Left ventricle myocardium inferior (tissue), 1 donor: ENCODE measurements at regions not wholly inside any gene's neighbourhood (a gene's known extent, or its start where the extent isn't known, plus 50 kb on each side); places are given as distances from the start of the nearest gene placed in this dataset.
A peak's percentile ranks its signal among the peaks of the same experiment; 100 is the strongest.

ENCODE experiments used
- DNase-seq: peaks from one replicate; pipeline ENCODE4 v3.0.0-alpha.2; 2020
- H3K27ac ChIP-seq: fragments of 200-600 bp; replicated peaks from 2 replicates; pipeline ENCODE4 v1.8.0; 2021
- H3K27me3 ChIP-seq: fragments of 200-600 bp; 2 replicates; pipeline ENCODE4 v1.8.0; 2021; ENCODE audit warnings: low read depth
- H3K36me3 ChIP-seq: fragments of 200-600 bp; 2 replicates; pipeline ENCODE4 v1.8.0; 2021
- H3K4me1 ChIP-seq: fragments of 200-600 bp; 2 replicates; pipeline ENCODE4 v1.8.0; 2021
- H3K4me3 ChIP-seq: fragments of 200-600 bp; 2 replicates; pipeline ENCODE4 v1.8.0; 2021; ENCODE audit warnings: mild to moderate bottlenecking, moderate library complexity
- H3K9me3 ChIP-seq: fragments of 200-600 bp; replicated peaks from 2 replicates; pipeline ENCODE4 v1.8.0; 2021
- intact Hi-C: fragments of 100-400 bp; cut with micrococcal nuclease; formaldehyde crosslinking; loops from one replicate; pipeline ENCODE4 v1.11.0; 2022
- TF ChIP-seq, protein P1 (sequence below): fragments of 200-600 bp; IDR thresholded peaks from 2 replicates; pipeline ENCODE4 v1.8.0; 2021; ENCODE audit warnings: antibody characterized with exemption, mild to moderate bottlenecking, borderline replicate concordance
- donor health status: DM: no; HTN: yes; CAD: no; lungs with severe emphysema.

- Histone ChIP-seq H3K4me3 (no peak overlapping the region), H3K36me3 (no peaks in the 10 kb centered on the region), H3K27ac (no peak overlapping the region), H3K9me3 (no peaks in the 10 kb centered on the region), H3K4me1 (no peaks in the 10 kb centered on the region), H3K27me3 (no peaks in the 10 kb centered on the region)
- peak; percentile 22 for DNase-seq
- TF ChIP-seq, protein P1, sequence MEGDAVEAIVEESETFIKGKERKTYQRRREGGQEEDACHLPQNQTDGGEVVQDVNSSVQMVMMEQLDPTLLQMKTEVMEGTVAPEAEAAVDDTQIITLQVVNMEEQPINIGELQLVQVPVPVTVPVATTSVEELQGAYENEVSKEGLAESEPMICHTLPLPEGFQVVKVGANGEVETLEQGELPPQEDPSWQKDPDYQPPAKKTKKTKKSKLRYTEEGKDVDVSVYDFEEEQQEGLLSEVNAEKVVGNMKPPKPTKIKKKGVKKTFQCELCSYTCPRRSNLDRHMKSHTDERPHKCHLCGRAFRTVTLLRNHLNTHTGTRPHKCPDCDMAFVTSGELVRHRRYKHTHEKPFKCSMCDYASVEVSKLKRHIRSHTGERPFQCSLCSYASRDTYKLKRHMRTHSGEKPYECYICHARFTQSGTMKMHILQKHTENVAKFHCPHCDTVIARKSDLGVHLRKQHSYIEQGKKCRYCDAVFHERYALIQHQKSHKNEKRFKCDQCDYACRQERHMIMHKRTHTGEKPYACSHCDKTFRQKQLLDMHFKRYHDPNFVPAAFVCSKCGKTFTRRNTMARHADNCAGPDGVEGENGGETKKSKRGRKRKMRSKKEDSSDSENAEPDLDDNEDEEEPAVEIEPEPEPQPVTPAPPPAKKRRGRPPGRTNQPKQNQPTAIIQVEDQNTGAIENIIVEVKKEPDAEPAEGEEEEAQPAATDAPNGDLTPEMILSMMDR: no peak
- intact Hi-C loops: no loop called here
These were observed 413.8 kb upstream of the SOX5 start for GRCh38 chr12:24363177-24363754.

GRCh38 chr12:24361877-24362580 lies 412.6 kb upstream of the SOX5 start:
- Histone ChIP-seq H3K9me3 (no peaks in the 10 kb centered on the region), H3K27me3 (no peaks in the 10 kb centered on the region), H3K27ac (no peak overlapping the region), H3K4me1 (no peaks in the 10 kb centered on the region), H3K4me3 (no peak overlapping the region), H3K36me3 (no peaks in the 10 kb centered on the region)
- TF ChIP-seq, protein P1: no peak
- intact Hi-C loops: no loop called here
- DNase-seq: no peak

DNA sequence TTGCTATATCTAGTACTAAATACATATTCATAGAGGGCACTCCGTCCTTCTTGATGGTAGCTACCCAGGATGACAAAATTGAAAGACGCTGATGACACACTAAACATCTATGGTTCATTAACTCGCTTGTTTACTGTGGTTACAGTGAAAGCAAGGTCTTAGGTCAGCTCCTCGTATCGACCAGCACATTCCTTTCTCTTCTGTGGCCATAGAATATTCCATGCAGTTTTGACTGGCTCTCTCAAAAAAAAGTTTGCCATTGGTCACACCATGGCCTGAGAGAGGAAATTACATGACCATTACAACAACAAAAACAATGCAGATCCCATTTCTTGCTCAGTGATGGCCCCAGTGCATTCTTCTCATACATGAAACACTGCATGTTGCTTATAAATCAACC lies 411.4 kb upstream of the SOX5 start:
- Histone ChIP-seq H3K4me1 (no peaks in the 10 kb centered on the region), H3K9me3 (no peaks in the 10 kb centered on the region), H3K36me3 (no peaks in the 10 kb centered on the region), H3K27ac (no peak overlapping the region), H3K4me3 (no peak overlapping the region), H3K27me3 (no peaks in the 10 kb centered on the region)
- intact Hi-C loops: no loop called here
- no peak for DNase-seq
- TF ChIP-seq, protein P1: no peak

DNA sequence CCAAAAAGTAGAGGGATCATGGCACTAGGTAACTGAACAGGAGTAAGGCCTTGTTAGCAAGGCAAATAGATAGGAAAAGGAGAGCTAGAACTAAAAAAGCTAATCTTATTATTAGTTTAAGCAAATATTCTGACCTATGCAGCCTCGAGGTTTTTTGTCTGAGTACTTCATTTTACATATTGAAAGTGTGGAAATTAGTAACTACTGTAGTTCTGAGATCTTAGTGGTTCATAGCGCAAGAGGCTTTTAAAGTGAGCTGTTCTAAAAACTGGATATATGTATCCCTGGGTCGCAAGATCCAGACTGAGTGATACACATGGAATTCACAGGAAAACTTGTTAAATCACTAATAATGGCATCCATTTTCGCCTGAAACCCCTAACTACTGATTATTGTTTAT lies 411.0 kb upstream of the SOX5 start:
- H3K4me3 ChIP-seq: no peak overlapping the region
- H3K4me1 ChIP-seq: no peaks in the 10 kb centered on the region
- TF ChIP-seq, protein P1: no peak
- H3K36me3 ChIP-seq: no peaks in the 10 kb centered on the region
- no peak overlapping the region for H3K27ac ChIP-seq
- intact Hi-C loops: no loop called here
- H3K9me3 ChIP-seq: no peaks in the 10 kb centered on the region
- DNase-seq: no peak
- H3K27me3 ChIP-seq: no peaks in the 10 kb centered on the region

DNA sequence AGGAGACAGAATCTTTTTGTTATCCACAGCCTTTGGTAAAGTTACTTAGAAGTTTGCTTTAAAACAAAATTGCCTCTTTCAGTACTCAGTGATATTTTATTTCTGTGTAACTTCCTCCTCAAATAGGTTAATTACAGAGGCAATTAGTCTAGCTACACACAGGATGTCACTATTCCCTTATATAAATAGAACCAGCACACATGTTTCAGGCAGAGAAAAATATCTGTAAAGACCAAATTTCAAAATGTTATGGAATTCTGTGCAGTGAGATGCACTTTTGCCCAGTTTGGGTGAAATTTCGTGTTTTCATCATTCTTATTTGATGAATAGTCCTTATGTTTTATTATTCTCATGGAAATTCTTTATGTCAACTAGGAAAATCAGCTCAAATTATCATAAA lies 410.6 kb upstream of the SOX5 start:
- Histone ChIP-seq H3K4me1 (no peaks in the 10 kb centered on the region), H3K36me3 (no peaks in the 10 kb centered on the region), H3K27ac (no peak overlapping the region), H3K27me3 (no peaks in the 10 kb centered on the region), H3K9me3 (no peaks in the 10 kb centered on the region), H3K4me3 (no peak overlapping the region)
- TF ChIP-seq, protein P1: no peak
- DNase-seq: no peak
- intact Hi-C loops: no loop called here
